Heart left ventricle (tissue), 16 donors: ENCODE measurements at regions not wholly inside any gene's neighbourhood (a gene's known extent, or its start where the extent isn't known, plus 50 kb on each side); places are given as distances from the start of the nearest gene placed in this dataset.

Source experiments
- ATAC-seq, 4 donors: fragments of 200-7000 bp; cut with Tn5 transposase; one replicate each; pipeline ENCODE4 v1.9.1; 2020 to 2022; ENCODE audit warnings: moderate library complexity in 4 of 4, mild to moderate bottlenecking in 3 of 4, moderate number of reproducible peaks in 1 of 4
- DNase-seq, 5 donors: peaks; one replicate each; pipeline ENCODE4 v3.0.0-alpha.2; 2020
- H3K27ac ChIP-seq, 12 donors: fragments of 200-600 bp; sonication (generic) in 4 of 12; one replicate each; pipeline versions ENCODE4 v1.5.0 to v1.8.0; 2016 to 2022; ENCODE audit warnings: mild to moderate bottlenecking in 2 of 12
- H3K27me3 ChIP-seq, 9 donors: fragments of 200-600 bp; sonication (generic) in 2 of 9; one replicate each; pipeline versions ENCODE4 v1.5.1 to v1.8.0; 2016 to 2022; ENCODE audit warnings: mild to moderate bottlenecking in 3 of 9
- H3K36me3 ChIP-seq, 9 donors: fragments of 200-600 bp; sonication (generic) in 2 of 9; one replicate each; pipeline versions ENCODE4 v1.5.0 to v1.8.0; 2018 to 2022; ENCODE audit warnings: mild to moderate bottlenecking in 2 of 9
- H3K4me1 ChIP-seq, 12 donors: fragments of 200-600 bp; sonication (generic) in 4 of 12; one replicate each; pipeline versions ENCODE4 v1.5.0 to v1.8.0; 2016 to 2022; ENCODE audit warnings: mild to moderate bottlenecking in 3 of 12
- H3K4me3 ChIP-seq, 12 donors: fragments of 200-600 bp; sonication (generic) in 4 of 12; one replicate each; pipeline versions ENCODE4 v1.5.0 to v1.8.0; 2017 to 2022; ENCODE audit warnings: mild to moderate bottlenecking in 9 of 12, moderate library complexity in 4 of 12
- H3K9me3 ChIP-seq, 12 donors: fragments of 200-600 bp; sonication (generic) in 4 of 12; one replicate each; pipeline versions ENCODE4 v1.5.0 to v1.8.0; 2016 to 2022; ENCODE audit warnings: mild to moderate bottlenecking in 1 of 12
- POLR2A ChIP-seq, 2 donors: fragments of 450-650 bp; IDR thresholded peaks; one replicate each; pipeline ENCODE4 v1.6.1; 2017; ENCODE audit warnings: antibody characterized with exemption in 2 of 2, mild to moderate bottlenecking in 2 of 2, moderate library complexity in 2 of 2
- WGBS, 4 donors: extraction: QIAGEN DNeasy Blood & Tissue Kit in 2 of 4; methylation state at CpG; one replicate each; pipeline versions ENCODE4 v1.1.5 to v1.1.7; 2013 to 2018; 5-methylcytosine and 5-hydroxymethylcytosine counted together
- intact Hi-C, 10 donors: fragments of 100-400 bp; cut with DNase I; formaldehyde crosslinking; loops; one replicate each; pipeline versions ENCODE4 v1.11.1 to v1.14.2; 2022
- TF ChIP-seq, protein P1 (sequence below), 12 donors: fragments of 200-600 bp; sonication (generic) in 4 of 12; IDR thresholded peaks; one replicate each; pipeline versions ENCODE4 v1.5.0 to v1.8.0; 2018 to 2022; ENCODE audit warnings: antibody characterized with exemption in 12 of 12, mild to moderate bottlenecking in 5 of 12
- donor health status: ischemic (EF 13 %, LVEDD 7.1; RV severe dilation, severe dysfunction).
- donor health status: healthy with polysubstance abuse.
- donor health status: DM: no; HTN: yes; CAD: no.
- donor health status: DM: no; HTN: no; CAD: no.
- donor health status: ischemic (EF 25% LVEDD 6.9; RV normal size, moderate dysfunction).
- donor health status: ischemic (EF 25% LVEDD 5.7; RV mildly dilated, moderate dysfunction).
- donor health status: healthy.
- donor health status: DM: yes; HTN: yes; CAD: no.
- donor health status: ischemic (EF 35%, LVEDD 5.7; RV mildly dilated, moderate dysfunction).
- donor health status: nonischemic (EF 11% LVEDD 7.7; RV severe dilation, severe dysfunction).
- donor health status: DM: yes; HTN: yes; CAD: no.
- donor health status: PGD.
- donor health status: ischemic (EF 29% LVEDD 5.4; RV normal size, mild dysfunction).
- donor health status: nonischemic (EF 23%, LVEDD 6.1; RV moderate dilation, normal function).

DNA sequence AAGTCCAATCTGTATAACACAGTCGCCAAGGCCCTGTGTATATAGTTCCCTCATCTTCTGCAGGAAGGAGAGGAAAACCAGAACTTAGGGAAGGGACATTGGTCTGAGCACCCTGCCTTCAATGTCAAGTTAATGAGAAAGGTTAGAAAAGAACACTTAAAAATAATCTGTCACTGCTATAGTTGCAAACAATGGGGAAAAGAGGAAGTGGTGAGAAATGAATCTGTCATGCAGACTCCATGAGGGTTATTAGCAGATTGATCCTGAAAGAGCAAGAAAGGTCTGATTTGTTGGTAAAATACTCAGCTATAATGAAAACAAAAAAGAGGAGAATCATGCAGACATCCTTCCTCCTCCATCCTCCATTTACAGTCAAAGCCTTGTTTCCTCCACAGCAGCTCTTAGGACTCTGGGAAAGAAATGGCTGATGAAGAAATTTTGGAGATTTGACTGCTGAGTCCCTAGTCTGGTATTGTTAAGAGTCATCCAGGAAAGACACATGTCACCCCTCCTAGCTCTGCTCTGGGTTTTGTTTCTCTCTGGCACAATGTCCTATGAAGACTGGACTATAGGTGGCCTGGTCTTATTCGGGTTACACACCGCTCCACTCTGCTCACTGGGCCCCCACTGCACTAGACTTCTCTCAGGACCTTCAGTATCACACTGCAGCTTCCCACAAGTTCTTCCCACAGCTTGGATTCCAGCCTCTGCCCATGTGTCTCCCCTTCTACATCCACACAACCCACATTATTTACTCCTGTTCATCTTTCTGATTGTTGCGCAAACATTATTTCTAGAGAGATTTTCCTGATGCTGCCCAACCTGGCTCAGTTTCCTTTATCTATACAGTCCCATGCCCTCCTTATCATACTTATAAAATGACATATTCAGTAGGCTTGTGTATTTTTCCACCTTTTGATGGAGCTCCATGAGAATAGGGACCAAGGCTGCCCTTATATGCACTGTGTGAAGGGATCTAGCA is 56.5 kb upstream of the XYLT1 start:
- peaks cover 0 to 17% (median 0%) of the 10 kb centered on the region in 9 donors for H3K27me3 ChIP-seq
- H3K4me3 ChIP-seq = no peak overlapping the region
- no peak overlapping the region for H3K27ac ChIP-seq
- TF ChIP-seq POLR2A (IDR thresholded peaks at IDR 0.05) = no peak
- TF ChIP-seq, protein P1, sequence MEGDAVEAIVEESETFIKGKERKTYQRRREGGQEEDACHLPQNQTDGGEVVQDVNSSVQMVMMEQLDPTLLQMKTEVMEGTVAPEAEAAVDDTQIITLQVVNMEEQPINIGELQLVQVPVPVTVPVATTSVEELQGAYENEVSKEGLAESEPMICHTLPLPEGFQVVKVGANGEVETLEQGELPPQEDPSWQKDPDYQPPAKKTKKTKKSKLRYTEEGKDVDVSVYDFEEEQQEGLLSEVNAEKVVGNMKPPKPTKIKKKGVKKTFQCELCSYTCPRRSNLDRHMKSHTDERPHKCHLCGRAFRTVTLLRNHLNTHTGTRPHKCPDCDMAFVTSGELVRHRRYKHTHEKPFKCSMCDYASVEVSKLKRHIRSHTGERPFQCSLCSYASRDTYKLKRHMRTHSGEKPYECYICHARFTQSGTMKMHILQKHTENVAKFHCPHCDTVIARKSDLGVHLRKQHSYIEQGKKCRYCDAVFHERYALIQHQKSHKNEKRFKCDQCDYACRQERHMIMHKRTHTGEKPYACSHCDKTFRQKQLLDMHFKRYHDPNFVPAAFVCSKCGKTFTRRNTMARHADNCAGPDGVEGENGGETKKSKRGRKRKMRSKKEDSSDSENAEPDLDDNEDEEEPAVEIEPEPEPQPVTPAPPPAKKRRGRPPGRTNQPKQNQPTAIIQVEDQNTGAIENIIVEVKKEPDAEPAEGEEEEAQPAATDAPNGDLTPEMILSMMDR (IDR thresholded peaks at IDR 0.05) = no peak
- H3K4me1 ChIP-seq = no peaks in the 10 kb centered on the region
- ATAC-seq (no peak), DNase-seq (no peak)
- H3K36me3 ChIP-seq = no peaks in the 10 kb centered on the region
- H3K9me3 ChIP-seq = peaks cover 0 to 6% (median 0%) of the 10 kb centered on the region in 12 donors
- 85 to 96% (median 91%) methylated on average over 4 of the region's 4 CpGs for WGBS, 4 donors
- intact Hi-C loops = loop anchor here in 1 of 10 donors (10.0 kb wide), 1 partner anchor 62 kb away; no protein-coding TSS in a partner anchor

DNA sequence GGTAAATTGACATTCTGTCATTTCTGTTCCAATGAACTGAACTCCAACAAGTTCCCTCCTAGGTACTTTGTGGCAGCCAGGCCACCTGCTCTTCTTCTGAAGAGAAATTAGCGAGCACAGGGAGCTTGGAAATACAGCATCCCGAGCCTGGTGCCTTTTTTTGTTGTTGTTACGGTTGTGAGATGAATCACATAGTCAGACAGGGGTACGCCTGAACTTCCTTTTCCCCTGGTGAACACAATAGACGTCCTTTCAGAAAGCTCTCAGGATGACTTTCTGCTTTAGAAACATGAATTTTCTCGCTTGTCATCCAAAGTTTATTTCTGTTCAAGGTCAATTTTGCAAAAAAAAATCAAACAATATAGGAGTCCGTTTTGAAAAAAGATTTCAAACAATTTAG is 53.9 kb upstream of the XYLT1 start:
- peaks cover 0 to 23% (median 0%) of the 10 kb centered on the region in 9 donors for H3K27me3 ChIP-seq
- intact Hi-C loops = loop anchor here in 1 of 10 donors (10.0 kb wide), 1 partner anchor 60 kb away; no protein-coding TSS in a partner anchor
- no peaks in the 10 kb centered on the region for H3K4me1 ChIP-seq
- no peaks in the 10 kb centered on the region for H3K36me3 ChIP-seq
- 53 to 65% (median 57%) methylated on average over 7 of the region's 7 CpGs for WGBS, 4 donors
- H3K27ac ChIP-seq = no peak overlapping the region
- ATAC-seq = no peak
- no peak overlapping the region for H3K4me3 ChIP-seq
- no peaks in the 10 kb centered on the region for H3K9me3 ChIP-seq
- TF ChIP-seq POLR2A (IDR thresholded peaks at IDR 0.05) = no peak
- TF ChIP-seq, protein P1 (IDR thresholded peaks at IDR 0.05) = no peak
- DNase-seq = no peak

DNA sequence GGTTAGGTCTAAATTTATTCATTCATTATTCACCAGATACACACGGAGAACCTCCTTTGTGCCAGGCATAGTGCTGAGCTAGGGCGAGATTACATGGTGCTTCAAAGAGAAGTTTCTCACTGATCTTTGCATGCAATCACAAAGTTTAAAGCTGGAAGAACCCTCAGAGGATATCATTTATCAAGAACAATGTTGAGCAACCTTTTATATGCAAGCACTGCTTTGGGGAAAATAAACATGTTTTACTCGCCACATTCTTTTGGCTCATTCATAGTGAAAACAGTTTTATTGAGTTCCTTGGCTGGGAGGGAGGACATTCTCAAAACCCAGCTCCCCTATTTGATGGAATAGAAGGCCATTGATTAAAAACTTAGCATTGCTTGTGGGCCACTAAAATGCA is 49.8 kb upstream of the XYLT1 start:
- H3K9me3 ChIP-seq = no peaks in the 10 kb centered on the region
- WGBS, 4 donors = 68 to 76% (median 71%) methylated on average over 3 of the region's 3 CpGs
- ATAC-seq (no peak), DNase-seq (no peak)
- H3K27me3 ChIP-seq = peaks cover 0 to 21% (median 2%) of the 10 kb centered on the region in 9 donors
- intact Hi-C loops = loop anchor here in 1 of 10 donors (10.0 kb wide), 1 partner anchor 56 kb away; no protein-coding TSS in a partner anchor
- H3K27ac ChIP-seq = no peak overlapping the region
- no peak for TF ChIP-seq POLR2A (IDR thresholded peaks at IDR 0.05)
- TF ChIP-seq, protein P1 (IDR thresholded peaks at IDR 0.05) = no peak
- H3K36me3 ChIP-seq = no peaks in the 10 kb centered on the region
- no peaks in the 10 kb centered on the region for H3K4me1 ChIP-seq
- no peak overlapping the region for H3K4me3 ChIP-seq
